Natural killer cell (primary cell): ENCODE measurements at regions not wholly inside any gene's neighbourhood (a gene's known extent, or its start where the extent isn't known, plus 50 kb on each side); places are given as distances from the start of the nearest gene placed in this dataset.

Source experiments
- ATAC-seq, 3 donors: fragments of 150-1000 bp in 2 of 3; fragments of 200-7000 bp in 1 of 3; cut with Tn5 transposase; 1 replicate in 1 of 3; 2 replicates in 2 of 3; pipeline ENCODE4 v1.10.0; 2021; ENCODE audit warnings: mild to moderate bottlenecking in 2 of 3, moderate library complexity in 2 of 3
- DNase-seq, 2 donors: peaks; one replicate each; pipeline versions ENCODE4 v3.0.0 to v3.0.0-alpha.2; 2013 to 2021; ENCODE audit warnings: mixed read lengths in 1 of 2
- H3K27ac ChIP-seq: one replicate; pipeline ENCODE4 v1.5.1; 2013; ENCODE audit warnings: mild to moderate bottlenecking, low read length
- H3K27me3 ChIP-seq: one replicate; pipeline ENCODE4 v1.6.1; 2013; ENCODE audit warnings: low read length; ENCODE audit not compliant: control insufficient read depth, insufficient read depth
- H3K36me3 ChIP-seq: one replicate; pipeline ENCODE4 v1.6.1; 2013; ENCODE audit warnings: low read length; ENCODE audit not compliant: control insufficient read depth, insufficient read depth
- H3K4me1 ChIP-seq: one replicate; pipeline ENCODE4 v1.6.1; 2013; ENCODE audit warnings: low read length; ENCODE audit not compliant: control insufficient read depth, insufficient read depth
- H3K4me3 ChIP-seq: one replicate; pipeline ENCODE4 v1.5.1; 2013; ENCODE audit warnings: low read length
- H3K9me3 ChIP-seq: one replicate; pipeline ENCODE4 v1.6.1; 2013; ENCODE audit warnings: low read length; ENCODE audit not compliant: control insufficient read depth, insufficient read depth
- H3K27ac Mint-ChIP-seq, 2 donors: one replicate each; pipeline ENCODE4 v1.8.0; 2022; ENCODE audit warnings: mild to moderate bottlenecking in 2 of 2, mixed read lengths in 2 of 2, moderate library complexity in 1 of 2
- H3K27me3 Mint-ChIP-seq, 2 donors: one replicate each; pipeline ENCODE4 v1.8.0; 2022; ENCODE audit warnings: low read depth in 2 of 2, mixed read lengths in 2 of 2
- H3K36me3 Mint-ChIP-seq: one replicate; pipeline ENCODE4 v1.8.0; 2022; ENCODE audit warnings: mixed read lengths
- H3K4me1 Mint-ChIP-seq, 2 donors: one replicate each; pipeline ENCODE4 v1.8.0; 2022; ENCODE audit warnings: mixed read lengths in 2 of 2
- H3K4me3 Mint-ChIP-seq: one replicate; pipeline ENCODE4 v1.8.0; 2022; ENCODE audit warnings: mild to moderate bottlenecking, moderate library complexity, mixed read lengths
- H3K9me3 Mint-ChIP-seq, 2 donors: one replicate each; pipeline ENCODE4 v1.8.0; 2022; ENCODE audit warnings: mixed read lengths in 2 of 2
- WGBS: methylation state at CpG from one replicate; pipeline ENCODE4 v1.1.7; 2013; ENCODE audit warnings: missing lambda C conversion rate; ENCODE audit not compliant: insufficient coverage; 5-methylcytosine and 5-hydroxymethylcytosine counted together
- intact Hi-C: fragments of 100-400 bp; cut with micrococcal nuclease; formaldehyde crosslinking; loops from one replicate; pipeline ENCODE4 v1.14.2; 2022
- TF ChIP-seq, protein P1 (sequence below): fragments of 200-600 bp; IDR thresholded peaks from one replicate; pipeline ENCODE4 v1.8.0; 2022; ENCODE audit warnings: antibody characterized with exemption

DNA sequence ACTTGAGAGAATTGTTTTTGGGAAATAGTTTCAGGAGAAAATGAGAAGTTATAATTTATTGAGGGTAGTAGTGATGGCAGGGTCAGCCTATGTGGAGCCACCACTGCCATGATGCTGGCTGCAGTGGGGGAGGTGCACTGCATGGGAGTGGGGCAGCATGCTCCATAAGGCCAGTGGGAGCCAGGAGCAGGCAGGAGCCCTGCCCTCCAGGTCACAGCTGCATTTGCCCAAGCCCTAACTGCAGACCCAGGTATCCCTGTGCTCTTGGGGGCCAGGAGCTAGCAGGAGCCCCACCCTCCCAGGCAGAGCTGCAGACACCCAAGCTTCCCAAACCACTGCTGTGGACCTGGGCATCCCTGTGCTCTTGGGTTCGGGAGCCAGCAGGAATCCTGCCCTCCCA lies 757.3 kb upstream of the CRIM1 start:
- peaks cover 20 to 23% of the 10 kb centered on the region in 2 donors for H3K9me3 Mint-ChIP-seq
- H3K27ac Mint-ChIP-seq, result no peak overlapping the region
- Histone ChIP-seq H3K27me3 (no peaks in the 10 kb centered on the region), H3K27ac (no peak overlapping the region), H3K9me3 (peaks cover 11% of the 10 kb centered on the region), H3K4me3 (no peak overlapping the region), H3K36me3 (no peaks in the 10 kb centered on the region), H3K4me1 (no peaks in the 10 kb centered on the region)
- no peaks in the 10 kb centered on the region for H3K27me3 Mint-ChIP-seq
- 86% methylated on average over 1 of the region's 1 CpG for WGBS
- DNase-seq (no peak), ATAC-seq (no peak)
- peaks cover 8% of the 10 kb centered on the region for H3K36me3 Mint-ChIP-seq
- intact Hi-C loops, result no loop called here
- TF ChIP-seq, protein P1, sequence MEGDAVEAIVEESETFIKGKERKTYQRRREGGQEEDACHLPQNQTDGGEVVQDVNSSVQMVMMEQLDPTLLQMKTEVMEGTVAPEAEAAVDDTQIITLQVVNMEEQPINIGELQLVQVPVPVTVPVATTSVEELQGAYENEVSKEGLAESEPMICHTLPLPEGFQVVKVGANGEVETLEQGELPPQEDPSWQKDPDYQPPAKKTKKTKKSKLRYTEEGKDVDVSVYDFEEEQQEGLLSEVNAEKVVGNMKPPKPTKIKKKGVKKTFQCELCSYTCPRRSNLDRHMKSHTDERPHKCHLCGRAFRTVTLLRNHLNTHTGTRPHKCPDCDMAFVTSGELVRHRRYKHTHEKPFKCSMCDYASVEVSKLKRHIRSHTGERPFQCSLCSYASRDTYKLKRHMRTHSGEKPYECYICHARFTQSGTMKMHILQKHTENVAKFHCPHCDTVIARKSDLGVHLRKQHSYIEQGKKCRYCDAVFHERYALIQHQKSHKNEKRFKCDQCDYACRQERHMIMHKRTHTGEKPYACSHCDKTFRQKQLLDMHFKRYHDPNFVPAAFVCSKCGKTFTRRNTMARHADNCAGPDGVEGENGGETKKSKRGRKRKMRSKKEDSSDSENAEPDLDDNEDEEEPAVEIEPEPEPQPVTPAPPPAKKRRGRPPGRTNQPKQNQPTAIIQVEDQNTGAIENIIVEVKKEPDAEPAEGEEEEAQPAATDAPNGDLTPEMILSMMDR, result no peak
- no peaks in the 10 kb centered on the region for H3K4me1 Mint-ChIP-seq
- no peak overlapping the region for H3K4me3 Mint-ChIP-seq

DNA sequence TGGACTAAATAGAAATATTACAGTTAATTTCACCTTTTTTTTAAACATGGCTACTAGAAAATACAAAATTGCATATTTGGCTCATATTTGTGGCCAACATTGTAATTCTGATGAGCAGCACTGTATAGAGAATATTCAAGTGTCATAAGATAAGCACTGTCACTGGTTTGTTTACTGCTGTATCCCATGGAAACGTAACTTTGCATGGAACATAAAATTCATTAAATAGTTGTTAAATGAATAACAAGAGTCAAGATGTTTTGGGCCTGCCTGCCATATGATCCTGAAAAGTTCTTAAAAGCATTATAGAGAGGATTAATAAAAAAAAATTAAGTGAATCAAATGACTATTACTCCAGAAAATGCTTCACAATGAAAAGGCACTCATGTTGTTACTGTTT lies 763.7 kb upstream of the CRIM1 start:
- TF ChIP-seq, protein P1, result no peak
- H3K9me3 Mint-ChIP-seq, result peaks cover 11% of the 10 kb centered on the region in 2 donors
- no peak overlapping the region for H3K4me3 Mint-ChIP-seq
- H3K9me3 ChIP-seq, result no peaks in the 10 kb centered on the region
- H3K27me3 Mint-ChIP-seq, result no peaks in the 10 kb centered on the region
- DNase-seq (no peak), ATAC-seq (no peak)
- no peaks in the 10 kb centered on the region for H3K4me1 ChIP-seq
- no peaks in the 10 kb centered on the region for H3K36me3 ChIP-seq
- no peaks in the 10 kb centered on the region for H3K36me3 Mint-ChIP-seq
- no peak overlapping the region for H3K27ac Mint-ChIP-seq
- no peak overlapping the region for H3K4me3 ChIP-seq
- no peaks in the 10 kb centered on the region for H3K4me1 Mint-ChIP-seq
- no peak overlapping the region for H3K27ac ChIP-seq
- WGBS, result 89% methylated on average over 1 of the region's 1 CpG
- no peaks in the 10 kb centered on the region for H3K27me3 ChIP-seq
- intact Hi-C loops, result no loop called here

DNA sequence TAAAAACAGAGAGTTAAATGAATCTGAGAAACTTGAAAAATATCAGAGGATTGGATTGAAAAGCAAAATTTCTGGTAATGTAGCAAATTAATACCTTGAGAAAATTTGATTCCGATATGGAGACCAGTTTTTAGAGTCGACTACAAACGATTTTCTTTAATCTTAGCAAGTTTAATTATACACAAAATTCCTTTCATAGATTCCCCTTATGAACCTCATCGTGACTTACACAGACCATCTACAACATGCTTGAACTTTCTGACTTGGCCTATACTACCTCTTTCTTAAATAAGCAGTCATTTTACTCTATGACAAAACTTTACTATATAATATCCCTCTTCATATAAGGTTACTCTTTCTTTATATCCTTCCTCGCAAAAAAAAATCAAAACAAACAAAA lies 769.6 kb upstream of the CRIM1 start:
- no peaks in the 10 kb centered on the region for H3K9me3 ChIP-seq
- no peak for ATAC-seq
- Mint-ChIP-seq H3K36me3 (no peaks in the 10 kb centered on the region), H3K4me1 (no peaks in the 10 kb centered on the region), H3K27me3 (no peaks in the 10 kb centered on the region), H3K27ac (no peak overlapping the region), H3K9me3 (peaks cover 15% of the 10 kb centered on the region in 2 donors), H3K4me3 (no peak overlapping the region)
- no peaks in the 10 kb centered on the region for H3K27me3 ChIP-seq
- TF ChIP-seq, protein P1, result no peak
- intact Hi-C loops, result no loop called here
- no peaks in the 10 kb centered on the region for H3K36me3 ChIP-seq
- no peak overlapping the region for H3K4me3 ChIP-seq
- no peak overlapping the region for H3K27ac ChIP-seq
- H3K4me1 ChIP-seq, result no peaks in the 10 kb centered on the region
- 79% methylated on average over 5 of the region's 5 CpGs for WGBS
- DNase-seq, result no peak

DNA sequence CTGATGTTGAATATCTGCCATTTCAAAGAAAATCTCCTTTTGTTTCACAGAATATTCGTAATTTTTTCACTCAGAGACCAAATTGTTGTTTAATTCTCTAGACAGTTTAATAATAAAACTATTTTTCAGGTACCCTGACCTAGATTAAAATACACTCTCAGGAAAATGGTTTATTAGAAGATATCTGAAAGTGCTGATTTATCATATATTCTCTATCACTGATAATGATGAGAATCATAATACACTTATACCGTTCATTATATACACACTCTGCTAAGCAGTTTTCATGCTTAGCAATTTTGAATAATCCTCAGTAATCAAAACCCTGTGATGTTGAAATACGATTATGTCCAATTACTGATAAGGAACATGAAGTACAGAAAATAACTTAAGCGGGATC lies 772.9 kb upstream of the CRIM1 start:
- ATAC-seq (no peak), DNase-seq (no peak)
- Histone ChIP-seq H3K4me1 (no peaks in the 10 kb centered on the region), H3K4me3 (no peak overlapping the region), H3K9me3 (no peaks in the 10 kb centered on the region), H3K36me3 (no peaks in the 10 kb centered on the region), H3K27ac (no peak overlapping the region), H3K27me3 (no peaks in the 10 kb centered on the region)
- H3K36me3 Mint-ChIP-seq, result no peaks in the 10 kb centered on the region
- intact Hi-C loops, result no loop called here
- H3K4me3 Mint-ChIP-seq, result no peak overlapping the region
- TF ChIP-seq, protein P1, result no peak
- H3K4me1 Mint-ChIP-seq, result no peaks in the 10 kb centered on the region
- no peak overlapping the region for H3K27ac Mint-ChIP-seq
- 85% methylated on average over 2 of the region's 4 CpGs for WGBS
- H3K9me3 Mint-ChIP-seq, result peaks cover 14 to 19% of the 10 kb centered on the region in 2 donors
- H3K27me3 Mint-ChIP-seq, result no peaks in the 10 kb centered on the region
